Stimulated activated CD4-positive, alpha-beta T cell treated with anti-CD3 and anti-CD28 coated beads, Interleukin-15, amount 100 ng/mL, for 48 hours (primary cell): ENCODE measurements at regions not wholly inside any gene's neighbourhood (a gene's known extent, or its start where the extent isn't known, plus 50 kb on each side); places are given as distances from the start of the nearest gene placed in this dataset.

Source experiments
- DNase-seq, 2 donors: peaks; one replicate each; pipeline ENCODE4 v3.0.0-alpha.2; 2020; ENCODE audit warnings: low read depth in 2 of 2

DNA sequence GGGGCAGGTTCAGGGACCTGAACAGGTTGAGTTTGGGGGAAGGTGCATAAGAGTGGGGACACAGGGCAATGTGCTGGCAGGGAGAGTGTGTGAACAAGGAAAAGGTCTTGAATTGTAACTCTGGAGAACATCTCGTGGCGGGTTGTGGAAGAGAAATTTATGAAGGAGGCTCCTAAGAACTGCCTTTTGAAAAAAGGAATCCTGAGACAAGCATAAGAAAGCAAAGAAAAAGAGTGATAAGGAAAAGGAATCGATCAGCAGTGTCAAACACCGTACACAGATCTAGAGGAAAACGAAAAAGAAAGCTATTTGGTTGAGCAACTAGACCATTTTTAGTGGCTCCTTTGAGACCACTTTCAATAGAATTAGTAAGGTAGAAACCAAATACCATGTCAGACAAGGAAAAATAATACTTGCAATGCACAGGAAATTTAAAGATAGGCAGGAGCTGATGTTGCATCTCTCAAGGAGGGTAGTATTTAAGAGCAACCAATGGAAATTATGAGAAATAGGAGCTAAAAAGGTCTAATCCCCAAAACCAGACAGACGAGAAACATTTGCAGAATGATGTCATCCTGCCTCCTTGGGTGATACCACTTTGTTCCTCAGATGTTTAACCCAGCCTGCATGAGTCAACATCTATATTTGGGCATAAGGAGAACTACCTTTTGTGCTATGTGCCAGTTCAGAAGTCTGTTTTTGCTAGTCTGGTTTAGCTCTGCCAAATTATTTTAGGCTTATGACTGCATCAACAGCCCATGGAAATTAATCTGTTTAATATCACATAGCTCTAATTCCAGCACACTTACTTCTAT, 64.5 kb upstream of the STK38L start:
- peak; percentile 14 to 34 for DNase-seq

GRCh38 chr12:27180906-27181505, 63.1 kb upstream of the STK38L start:
- no peak for DNase-seq

DNA sequence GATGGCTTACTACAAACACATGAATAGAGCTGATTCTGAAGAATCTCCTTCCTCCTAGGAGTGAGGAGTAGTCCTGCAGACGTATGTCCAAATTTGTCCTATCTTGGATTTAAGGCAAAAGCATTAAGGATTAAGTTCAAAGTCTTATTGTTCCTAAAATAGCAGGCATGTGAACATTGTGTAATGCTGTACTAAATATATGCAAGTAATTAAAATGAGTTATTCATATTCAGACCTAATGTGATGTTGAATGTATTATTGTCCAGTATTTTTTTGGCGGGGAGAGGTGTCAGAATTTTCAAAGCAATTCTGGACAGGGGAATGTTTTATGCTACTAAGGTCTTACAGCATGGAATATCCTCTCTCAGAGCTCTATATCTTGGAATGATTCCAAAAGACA, 60.7 kb upstream of the STK38L start:
- no peak for DNase-seq

DNA sequence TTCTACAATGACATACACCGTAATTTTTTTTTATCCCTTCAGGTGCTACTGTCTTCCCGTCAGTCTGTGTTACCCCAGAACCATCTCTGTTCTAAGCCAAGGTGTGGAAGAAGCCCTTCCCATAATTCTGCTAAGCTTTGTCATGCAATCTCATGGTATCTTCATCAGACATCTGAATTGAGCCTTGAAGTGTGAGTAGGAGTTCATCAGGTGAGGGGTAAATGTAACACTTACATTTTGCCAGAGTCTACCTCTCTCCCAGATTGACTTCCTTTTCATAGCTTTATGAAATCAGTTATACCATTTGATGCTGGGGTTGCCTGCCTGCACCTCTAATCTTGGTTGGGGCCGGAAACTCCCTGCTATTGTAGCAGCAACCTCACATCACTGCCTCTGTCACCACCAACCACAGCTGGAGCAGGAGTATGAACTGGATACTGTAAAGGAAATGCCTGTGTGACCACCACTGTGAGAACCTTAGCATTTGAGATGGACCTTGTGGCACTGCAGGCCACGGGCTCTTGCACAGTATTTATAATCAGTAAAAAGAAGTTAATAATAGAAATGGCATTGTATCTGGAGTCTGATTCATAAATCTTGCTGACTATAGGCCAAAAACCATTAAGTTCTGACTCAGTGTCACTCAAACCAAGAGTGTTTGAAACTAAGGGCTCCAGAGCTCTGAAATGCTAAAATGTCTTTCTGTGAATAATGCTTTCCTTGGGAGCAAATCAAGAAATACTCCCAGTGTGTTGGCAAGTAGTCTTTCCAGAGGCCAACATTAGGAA, 58.7 kb upstream of the STK38L start:
- DNase-seq, result peak in 1 of 2 donors; percentile 25

DNA sequence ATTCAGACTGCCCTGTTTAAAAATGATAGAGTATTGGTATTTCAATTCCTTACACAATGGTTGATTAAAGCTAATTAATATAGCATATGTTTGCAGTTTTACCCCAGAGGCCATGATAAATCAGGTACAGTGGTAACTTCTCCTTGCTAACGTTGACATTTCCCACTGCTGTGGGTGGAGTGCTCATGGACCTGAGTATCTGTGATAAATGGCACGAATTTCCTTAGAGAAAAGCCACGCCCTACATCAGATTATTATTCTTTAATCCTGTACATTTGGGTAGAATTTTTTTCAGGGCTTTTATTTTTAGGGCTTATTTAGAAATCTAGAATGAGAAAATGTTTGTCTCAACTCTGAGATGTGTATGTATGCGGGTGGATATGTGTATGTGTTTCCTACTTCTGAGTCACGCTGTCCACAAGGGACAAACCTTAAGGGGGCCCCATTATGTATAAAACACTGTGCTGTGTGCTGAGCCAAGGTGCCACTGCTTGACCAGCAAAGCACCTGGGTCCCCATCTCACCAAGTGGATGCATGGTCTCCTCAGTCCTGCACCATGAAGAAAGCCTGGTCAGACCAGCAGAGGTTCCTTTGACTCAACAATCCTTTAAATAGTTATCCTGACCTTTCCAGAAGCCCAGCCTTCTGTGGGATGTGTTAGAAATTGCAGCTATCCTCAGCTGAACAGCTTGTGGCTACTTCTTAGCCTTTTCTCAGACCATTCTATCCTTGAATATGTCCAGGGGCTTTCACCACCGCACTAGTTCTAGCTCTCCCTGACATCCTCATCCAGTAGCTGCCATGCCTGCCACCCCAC, 57.9 kb upstream of the STK38L start:
- no peak for DNase-seq

DNA sequence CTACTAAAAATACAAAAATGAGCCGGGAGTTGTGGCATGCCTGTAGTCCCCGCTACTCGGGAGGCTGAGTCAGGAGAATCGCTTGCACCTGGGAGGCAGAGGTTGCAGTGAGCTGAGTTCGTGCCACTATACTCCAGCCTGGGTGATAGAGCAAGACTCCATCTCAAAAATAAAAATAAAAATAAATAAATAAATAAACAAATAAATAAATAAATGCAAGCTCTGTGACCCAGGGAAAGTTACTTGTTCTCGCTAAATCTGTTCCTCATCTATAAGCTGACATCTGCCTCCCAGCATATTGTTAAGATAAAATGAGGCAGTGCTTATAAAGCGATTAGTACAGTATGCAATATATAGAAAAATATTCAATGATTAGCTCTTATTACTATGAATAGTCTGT, 56.4 kb upstream of the STK38L start:
- DNase-seq, result no peak

- DNase-seq, result no peak
Measured at GRCh38 chr12:27190761-27191160, 53.3 kb upstream of the STK38L start.

DNA sequence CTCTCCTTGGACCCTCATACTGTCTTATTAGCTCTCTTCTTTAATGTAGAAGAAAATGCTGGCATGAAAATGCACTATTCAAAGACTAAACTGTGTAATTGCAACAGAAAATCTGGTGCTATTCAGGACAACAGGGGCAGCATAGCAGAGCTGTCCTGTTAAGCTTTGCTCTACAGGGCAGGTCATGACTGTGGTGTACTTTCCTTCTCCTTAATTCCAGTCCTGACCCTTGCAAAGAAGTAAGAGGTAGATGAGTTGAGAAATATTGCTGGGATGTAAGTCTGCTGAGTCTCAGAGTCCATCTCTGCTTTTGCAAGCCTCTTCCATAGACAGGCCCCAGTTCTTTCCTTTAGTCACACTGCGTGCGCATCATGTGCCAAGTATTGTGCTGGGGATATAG, 52.6 kb upstream of the STK38L start:
- no peak for DNase-seq

DNA sequence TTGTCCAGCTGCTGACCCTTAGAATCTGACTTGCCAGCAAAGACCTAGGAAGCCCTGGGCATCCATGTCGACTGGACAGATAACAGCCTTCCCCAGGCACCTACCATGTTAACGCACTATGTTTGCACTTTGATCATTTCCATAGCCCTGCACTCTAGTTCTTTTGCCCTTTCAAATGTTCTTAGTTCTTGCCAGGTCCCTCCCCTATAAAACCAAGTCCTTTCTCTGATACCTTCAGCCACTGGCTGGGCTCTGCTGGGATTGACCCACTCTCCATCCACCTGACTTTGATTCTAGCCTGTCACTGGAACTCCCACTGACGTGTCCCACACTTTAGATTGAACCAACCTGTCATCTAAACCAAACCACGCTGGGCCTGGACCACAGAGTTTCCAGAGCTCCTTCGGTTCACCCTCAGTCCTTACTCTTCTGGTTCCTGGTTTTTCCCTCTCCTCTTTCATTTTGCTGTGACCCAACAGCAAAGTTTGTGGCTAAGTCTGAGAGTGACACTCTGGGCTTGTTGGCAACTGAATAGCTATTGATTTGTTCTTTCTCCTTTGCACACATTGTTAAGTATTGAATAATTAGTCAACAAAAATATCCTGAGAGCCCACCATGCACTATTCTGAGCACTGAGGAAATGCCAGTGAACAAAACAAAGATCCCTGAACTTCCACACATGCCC, 51.8 kb upstream of the STK38L start:
- no peak for DNase-seq

- no peak for DNase-seq
Measured at GRCh38 chr12:27193106-27193505, 51.0 kb upstream of the STK38L start.

GRCh38 chr12:27193854-27194544, 50.1 kb upstream of the STK38L start:
- DNase-seq, result no peak
